A673 (cell line): ENCODE measurements at regions not wholly inside any gene's neighbourhood (a gene's known extent, or its start where the extent isn't known, plus 50 kb on each side); places are given as distances from the start of the nearest gene placed in this dataset.

Source experiments
- EZH2 ChIP-seq: fragments of 200-600 bp; sonication (generic); IDR thresholded peaks from 2 replicates; pipeline ENCODE4 v1.6.1; 2017; ENCODE audit warnings: borderline replicate concordance, low read depth, mild to moderate bottlenecking, mixed read lengths, antibody characterized with exemption, low read length; ENCODE audit not compliant: poor library complexity, severe bottlenecking
- TF ChIP-seq, protein P1 (sequence below): fragments of 300-800, 200-600 bp; sonication (generic); conservative IDR thresholded peaks from 2 replicates; pipeline ENCODE4 v1.5.1; 2017; ENCODE audit warnings: low read depth, mild to moderate bottlenecking, antibody characterized with exemption, low read length, moderate library complexity, mixed read lengths

DNA sequence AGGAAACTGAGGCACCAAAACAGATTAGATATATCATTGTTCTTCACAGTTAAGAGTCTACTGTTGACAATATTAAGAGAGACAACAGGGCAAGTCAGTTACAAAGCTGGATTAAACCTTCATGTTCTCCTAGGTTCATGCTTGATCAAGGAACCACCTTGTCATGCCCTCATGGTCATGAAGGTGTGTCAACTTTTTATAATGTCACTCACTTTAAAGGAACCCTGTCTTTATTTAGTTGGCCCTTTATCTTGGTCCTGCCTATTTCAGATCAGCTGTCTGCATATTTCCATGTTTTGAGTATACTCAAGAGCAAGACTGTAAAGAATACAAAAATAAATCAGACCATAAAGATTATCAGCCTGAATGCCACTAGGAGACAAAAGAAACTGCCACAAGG is 140.2 kb upstream of the FAM241A start:
- TF ChIP-seq, protein P1, sequence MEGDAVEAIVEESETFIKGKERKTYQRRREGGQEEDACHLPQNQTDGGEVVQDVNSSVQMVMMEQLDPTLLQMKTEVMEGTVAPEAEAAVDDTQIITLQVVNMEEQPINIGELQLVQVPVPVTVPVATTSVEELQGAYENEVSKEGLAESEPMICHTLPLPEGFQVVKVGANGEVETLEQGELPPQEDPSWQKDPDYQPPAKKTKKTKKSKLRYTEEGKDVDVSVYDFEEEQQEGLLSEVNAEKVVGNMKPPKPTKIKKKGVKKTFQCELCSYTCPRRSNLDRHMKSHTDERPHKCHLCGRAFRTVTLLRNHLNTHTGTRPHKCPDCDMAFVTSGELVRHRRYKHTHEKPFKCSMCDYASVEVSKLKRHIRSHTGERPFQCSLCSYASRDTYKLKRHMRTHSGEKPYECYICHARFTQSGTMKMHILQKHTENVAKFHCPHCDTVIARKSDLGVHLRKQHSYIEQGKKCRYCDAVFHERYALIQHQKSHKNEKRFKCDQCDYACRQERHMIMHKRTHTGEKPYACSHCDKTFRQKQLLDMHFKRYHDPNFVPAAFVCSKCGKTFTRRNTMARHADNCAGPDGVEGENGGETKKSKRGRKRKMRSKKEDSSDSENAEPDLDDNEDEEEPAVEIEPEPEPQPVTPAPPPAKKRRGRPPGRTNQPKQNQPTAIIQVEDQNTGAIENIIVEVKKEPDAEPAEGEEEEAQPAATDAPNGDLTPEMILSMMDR, result no peak
- no peak for TF ChIP-seq EZH2
